WTC11 (cell line): ENCODE measurements at regions not wholly inside any gene's neighbourhood (a gene's known extent, or its start where the extent isn't known, plus 50 kb on each side); places are given as distances from the start of the nearest gene placed in this dataset.

Experiments
- CBFB ChIP-seq: sonication (generic); formaldehyde crosslinking; IDR thresholded peaks from 2 replicates; pipeline ENCODE4 v1.8.1; 2022; ENCODE audit warnings: mild to moderate bottlenecking, low read depth, missing genetic modification reagents
- ESRRA ChIP-seq: sonication (generic); formaldehyde crosslinking; IDR thresholded peaks from 2 replicates; pipeline ENCODE4 v1.8.1; 2022; ENCODE audit warnings: mild to moderate bottlenecking, missing genetic modification reagents, borderline replicate concordance
- FOXP1 ChIP-seq: sonication (generic); formaldehyde crosslinking; IDR thresholded peaks from 2 replicates; pipeline ENCODE4 v1.8.0; 2022; ENCODE audit warnings: missing genetic modification reagents, mild to moderate bottlenecking, moderate library complexity, borderline replicate concordance
- HMGA2 ChIP-seq: fragments of 250-450 bp; sonication (Bioruptor Pico); IDR thresholded peaks from 2 replicates; pipeline ENCODE4 v1.4.0; 2021; ENCODE audit warnings: mild to moderate bottlenecking, moderate library complexity
- ZBTB21 ChIP-seq: sonication (generic); formaldehyde crosslinking; IDR thresholded peaks from 2 replicates; pipeline ENCODE4 v1.8.1; 2023; ENCODE audit warnings: mild to moderate bottlenecking, missing genetic modification reagents, borderline replicate concordance
- ZNF121 ChIP-seq: sonication (generic); formaldehyde crosslinking; IDR thresholded peaks from 2 replicates; pipeline ENCODE4 v1.8.0; 2023; ENCODE audit warnings: missing genetic modification reagents
- TF ChIP-seq, protein P1 (sequence below): fragments of 200-600 bp; IDR thresholded peaks from 2 replicates; pipeline ENCODE4 v1.8.0; 2022; ENCODE audit warnings: antibody characterized with exemption
- TF ChIP-seq, protein P2 (sequence below): sonication (generic); formaldehyde crosslinking; IDR thresholded peaks from 2 replicates; pipeline ENCODE4 v1.8.1; 2022; ENCODE audit warnings: mild to moderate bottlenecking, moderate library complexity, missing genetic modification reagents
- TF ChIP-seq, protein P3 (sequence below): fragments of 250-450 bp; sonication (Bioruptor Pico); IDR thresholded peaks from 2 replicates; pipeline ENCODE4 v1.9.0; 2021; ENCODE audit warnings: mild to moderate bottlenecking, borderline replicate concordance
- TF ChIP-seq, protein P4 (sequence below): sonication (generic); formaldehyde crosslinking; IDR thresholded peaks from 2 replicates; pipeline ENCODE4 v1.8.1; 2023; ENCODE audit warnings: mild to moderate bottlenecking, moderate library complexity, missing genetic modification reagents

DNA sequence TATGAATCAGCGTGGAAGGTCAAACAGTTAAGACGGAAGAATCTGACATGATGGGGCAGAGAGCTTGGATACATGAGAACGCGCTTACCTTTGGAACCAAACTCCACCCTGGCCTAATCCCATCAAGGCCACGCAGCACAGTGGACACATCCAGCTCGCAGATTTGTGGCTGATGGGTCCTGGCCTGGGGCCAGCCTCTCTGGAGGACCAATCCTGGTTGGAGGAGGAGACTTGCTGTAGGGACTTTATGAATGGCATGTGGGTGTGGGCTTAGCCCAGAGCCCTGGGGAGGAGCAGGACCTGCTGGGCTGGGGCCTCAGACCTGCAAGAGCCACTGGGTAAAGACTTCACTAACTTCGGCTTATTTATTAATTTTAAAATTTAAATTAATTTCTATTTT, 73.4 kb upstream of the ANKRD34C start:
- TF ChIP-seq ESRRA (CRISPR knock-in tag), result no peak
- TF ChIP-seq, protein P1, sequence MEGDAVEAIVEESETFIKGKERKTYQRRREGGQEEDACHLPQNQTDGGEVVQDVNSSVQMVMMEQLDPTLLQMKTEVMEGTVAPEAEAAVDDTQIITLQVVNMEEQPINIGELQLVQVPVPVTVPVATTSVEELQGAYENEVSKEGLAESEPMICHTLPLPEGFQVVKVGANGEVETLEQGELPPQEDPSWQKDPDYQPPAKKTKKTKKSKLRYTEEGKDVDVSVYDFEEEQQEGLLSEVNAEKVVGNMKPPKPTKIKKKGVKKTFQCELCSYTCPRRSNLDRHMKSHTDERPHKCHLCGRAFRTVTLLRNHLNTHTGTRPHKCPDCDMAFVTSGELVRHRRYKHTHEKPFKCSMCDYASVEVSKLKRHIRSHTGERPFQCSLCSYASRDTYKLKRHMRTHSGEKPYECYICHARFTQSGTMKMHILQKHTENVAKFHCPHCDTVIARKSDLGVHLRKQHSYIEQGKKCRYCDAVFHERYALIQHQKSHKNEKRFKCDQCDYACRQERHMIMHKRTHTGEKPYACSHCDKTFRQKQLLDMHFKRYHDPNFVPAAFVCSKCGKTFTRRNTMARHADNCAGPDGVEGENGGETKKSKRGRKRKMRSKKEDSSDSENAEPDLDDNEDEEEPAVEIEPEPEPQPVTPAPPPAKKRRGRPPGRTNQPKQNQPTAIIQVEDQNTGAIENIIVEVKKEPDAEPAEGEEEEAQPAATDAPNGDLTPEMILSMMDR, result no peak
- TF ChIP-seq ZBTB21, result no peak
- no peak for TF ChIP-seq FOXP1 (CRISPR knock-in tag)
- TF ChIP-seq, protein P2, sequence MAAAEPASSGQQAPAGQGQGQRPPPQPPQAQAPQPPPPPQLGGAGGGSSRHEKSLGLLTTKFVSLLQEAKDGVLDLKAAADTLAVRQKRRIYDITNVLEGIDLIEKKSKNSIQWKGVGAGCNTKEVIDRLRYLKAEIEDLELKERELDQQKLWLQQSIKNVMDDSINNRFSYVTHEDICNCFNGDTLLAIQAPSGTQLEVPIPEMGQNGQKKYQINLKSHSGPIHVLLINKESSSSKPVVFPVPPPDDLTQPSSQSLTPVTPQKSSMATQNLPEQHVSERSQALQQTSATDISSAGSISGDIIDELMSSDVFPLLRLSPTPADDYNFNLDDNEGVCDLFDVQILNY, result no peak
- no peak for TF ChIP-seq CBFB (CRISPR knock-in tag)
- TF ChIP-seq, protein P3, sequence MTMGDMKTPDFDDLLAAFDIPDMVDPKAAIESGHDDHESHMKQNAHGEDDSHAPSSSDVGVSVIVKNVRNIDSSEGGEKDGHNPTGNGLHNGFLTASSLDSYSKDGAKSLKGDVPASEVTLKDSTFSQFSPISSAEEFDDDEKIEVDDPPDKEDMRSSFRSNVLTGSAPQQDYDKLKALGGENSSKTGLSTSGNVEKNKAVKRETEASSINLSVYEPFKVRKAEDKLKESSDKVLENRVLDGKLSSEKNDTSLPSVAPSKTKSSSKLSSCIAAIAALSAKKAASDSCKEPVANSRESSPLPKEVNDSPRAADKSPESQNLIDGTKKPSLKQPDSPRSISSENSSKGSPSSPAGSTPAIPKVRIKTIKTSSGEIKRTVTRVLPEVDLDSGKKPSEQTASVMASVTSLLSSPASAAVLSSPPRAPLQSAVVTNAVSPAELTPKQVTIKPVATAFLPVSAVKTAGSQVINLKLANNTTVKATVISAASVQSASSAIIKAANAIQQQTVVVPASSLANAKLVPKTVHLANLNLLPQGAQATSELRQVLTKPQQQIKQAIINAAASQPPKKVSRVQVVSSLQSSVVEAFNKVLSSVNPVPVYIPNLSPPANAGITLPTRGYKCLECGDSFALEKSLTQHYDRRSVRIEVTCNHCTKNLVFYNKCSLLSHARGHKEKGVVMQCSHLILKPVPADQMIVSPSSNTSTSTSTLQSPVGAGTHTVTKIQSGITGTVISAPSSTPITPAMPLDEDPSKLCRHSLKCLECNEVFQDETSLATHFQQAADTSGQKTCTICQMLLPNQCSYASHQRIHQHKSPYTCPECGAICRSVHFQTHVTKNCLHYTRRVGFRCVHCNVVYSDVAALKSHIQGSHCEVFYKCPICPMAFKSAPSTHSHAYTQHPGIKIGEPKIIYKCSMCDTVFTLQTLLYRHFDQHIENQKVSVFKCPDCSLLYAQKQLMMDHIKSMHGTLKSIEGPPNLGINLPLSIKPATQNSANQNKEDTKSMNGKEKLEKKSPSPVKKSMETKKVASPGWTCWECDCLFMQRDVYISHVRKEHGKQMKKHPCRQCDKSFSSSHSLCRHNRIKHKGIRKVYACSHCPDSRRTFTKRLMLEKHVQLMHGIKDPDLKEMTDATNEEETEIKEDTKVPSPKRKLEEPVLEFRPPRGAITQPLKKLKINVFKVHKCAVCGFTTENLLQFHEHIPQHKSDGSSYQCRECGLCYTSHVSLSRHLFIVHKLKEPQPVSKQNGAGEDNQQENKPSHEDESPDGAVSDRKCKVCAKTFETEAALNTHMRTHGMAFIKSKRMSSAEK, result no peak
- TF ChIP-seq, protein P4, sequence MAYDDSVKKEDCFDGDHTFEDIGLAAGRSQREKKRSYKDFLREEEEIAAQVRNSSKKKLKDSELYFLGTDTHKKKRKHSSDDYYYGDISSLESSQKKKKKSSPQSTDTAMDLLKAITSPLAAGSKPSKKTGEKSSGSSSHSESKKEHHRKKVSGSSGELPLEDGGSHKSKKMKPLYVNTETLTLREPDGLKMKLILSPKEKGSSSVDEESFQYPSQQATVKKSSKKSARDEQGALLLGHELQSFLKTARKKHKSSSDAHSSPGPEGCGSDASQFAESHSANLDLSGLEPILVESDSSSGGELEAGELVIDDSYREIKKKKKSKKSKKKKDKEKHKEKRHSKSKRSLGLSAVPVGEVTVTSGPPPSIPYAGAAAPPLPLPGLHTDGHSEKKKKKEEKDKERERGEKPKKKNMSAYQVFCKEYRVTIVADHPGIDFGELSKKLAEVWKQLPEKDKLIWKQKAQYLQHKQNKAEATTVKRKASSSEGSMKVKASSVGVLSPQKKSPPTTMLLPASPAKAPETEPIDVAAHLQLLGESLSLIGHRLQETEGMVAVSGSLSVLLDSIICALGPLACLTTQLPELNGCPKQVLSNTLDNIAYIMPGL (CRISPR knock-in tag), result no peak
- TF ChIP-seq HMGA2 (CRISPR knock-in tag), result no peak
- TF ChIP-seq ZNF121 (CRISPR knock-in tag), result no peak
